ENCODE measurements at regions not wholly inside any gene's neighbourhood (a gene's known extent, or its start where the extent isn't known, plus 50 kb on each side); places are given as distances from the start of the nearest gene placed in this dataset.

GRCh38 chr2:138356178-138356577 lies 145.4 kb upstream of the SPOPL start:
- no peak for TF ChIP-seq CTCF (IDR thresholded peaks at IDR 0.05)
- no peaks in the 10 kb centered on the region for H3K27me3 ChIP-seq (replicated peaks; ENCODE audit: insufficient read depth)
- ATAC-seq (ENCODE audit: insufficient number of reproducible peaks, low FRiP score, low read depth), result no peak
- H3K4me1 ChIP-seq (ENCODE audit: control insufficient read depth in 1 of 2, low read depth in 2 of 2), result peaks cover 6 to 11% of the 10 kb centered on the region in 2 donors
- peak overlapping the region; percentile 36 for H3K4me3 ChIP-seq
- H3K9me3 ChIP-seq, result no peaks in the 10 kb centered on the region
- no peak overlapping the region for H3K27ac ChIP-seq
- no peaks in the 10 kb centered on the region for H3K36me3 ChIP-seq
- DNase-seq (ENCODE audit: low spot score), result no peak

GRCh38 chr2:138359532-138359931 lies 142.0 kb upstream of the SPOPL start:
- TF ChIP-seq CTCF (IDR thresholded peaks at IDR 0.05), result no peak
- DNase-seq (ENCODE audit: low spot score), result no peak
- no peak for ATAC-seq (ENCODE audit: insufficient number of reproducible peaks, low FRiP score, low read depth)
- no peaks in the 10 kb centered on the region for H3K9me3 ChIP-seq
- no peak overlapping the region for H3K27ac ChIP-seq
- no peaks in the 10 kb centered on the region for H3K36me3 ChIP-seq
- no peak overlapping the region for H3K4me3 ChIP-seq
- no peaks in the 10 kb centered on the region for H3K27me3 ChIP-seq (replicated peaks; ENCODE audit: insufficient read depth)
- H3K4me1 ChIP-seq (ENCODE audit: control insufficient read depth in 1 of 2, low read depth in 2 of 2), result peaks cover 19 to 22% of the 10 kb centered on the region in 2 donors

GRCh38 chr2:138364554-138365162 lies 136.9 kb upstream of the SPOPL start:
- Histone ChIP-seq H3K9me3 (no peaks in the 10 kb centered on the region), H3K36me3 (no peaks in the 10 kb centered on the region), H3K4me1 (ENCODE audit: control insufficient read depth in 1 of 2, low read depth in 2 of 2) (peaks cover 12 to 28% of the 10 kb centered on the region in 2 donors), H3K27ac (peak overlapping the region in 1 of 2 donors; percentile 2), H3K4me3 (no peak overlapping the region), H3K27me3 (replicated peaks; ENCODE audit: insufficient read depth) (no peaks in the 10 kb centered on the region)
- TF ChIP-seq CTCF (IDR thresholded peaks at IDR 0.05), result no peak
- ATAC-seq (ENCODE audit: insufficient number of reproducible peaks, low FRiP score, low read depth) (peak; percentile 45), DNase-seq (ENCODE audit: low spot score) (no peak)

GRCh38 chr2:138365581-138365980 lies 136.0 kb upstream of the SPOPL start:
- no peaks in the 10 kb centered on the region for H3K36me3 ChIP-seq
- no peak for ATAC-seq (ENCODE audit: insufficient number of reproducible peaks, low FRiP score, low read depth)
- H3K27me3 ChIP-seq (replicated peaks; ENCODE audit: insufficient read depth), result no peaks in the 10 kb centered on the region
- H3K27ac ChIP-seq, result no peak overlapping the region
- TF ChIP-seq CTCF (IDR thresholded peaks at IDR 0.05), result no peak
- H3K4me1 ChIP-seq (ENCODE audit: control insufficient read depth in 1 of 2, low read depth in 2 of 2), result peaks cover 12 to 28% of the 10 kb centered on the region in 2 donors
- no peaks in the 10 kb centered on the region for H3K9me3 ChIP-seq
- no peak for DNase-seq (ENCODE audit: low spot score)
- H3K4me3 ChIP-seq, result no peak overlapping the region

- no peak for ATAC-seq (ENCODE audit: insufficient number of reproducible peaks, low FRiP score, low read depth)
- no peaks in the 10 kb centered on the region for H3K9me3 ChIP-seq
- peaks cover 6 to 24% of the 10 kb centered on the region in 2 donors for H3K4me1 ChIP-seq (ENCODE audit: control insufficient read depth in 1 of 2, low read depth in 2 of 2)
- no peak overlapping the region for H3K4me3 ChIP-seq
- TF ChIP-seq CTCF (IDR thresholded peaks at IDR 0.05), result no peak
- H3K36me3 ChIP-seq, result no peaks in the 10 kb centered on the region
- DNase-seq (ENCODE audit: low spot score), result no peak
- no peaks in the 10 kb centered on the region for H3K27me3 ChIP-seq (replicated peaks; ENCODE audit: insufficient read depth)
- peak overlapping the region in 1 of 2 donors; percentile 18 for H3K27ac ChIP-seq
Measured at GRCh38 chr2:138369856-138370255, 131.7 kb upstream of the SPOPL start.
